ENCODE measurements at regions not wholly inside any gene's neighbourhood (a gene's known extent, or its start where the extent isn't known, plus 50 kb on each side); places are given as distances from the start of the nearest gene placed in this dataset.

DNA sequence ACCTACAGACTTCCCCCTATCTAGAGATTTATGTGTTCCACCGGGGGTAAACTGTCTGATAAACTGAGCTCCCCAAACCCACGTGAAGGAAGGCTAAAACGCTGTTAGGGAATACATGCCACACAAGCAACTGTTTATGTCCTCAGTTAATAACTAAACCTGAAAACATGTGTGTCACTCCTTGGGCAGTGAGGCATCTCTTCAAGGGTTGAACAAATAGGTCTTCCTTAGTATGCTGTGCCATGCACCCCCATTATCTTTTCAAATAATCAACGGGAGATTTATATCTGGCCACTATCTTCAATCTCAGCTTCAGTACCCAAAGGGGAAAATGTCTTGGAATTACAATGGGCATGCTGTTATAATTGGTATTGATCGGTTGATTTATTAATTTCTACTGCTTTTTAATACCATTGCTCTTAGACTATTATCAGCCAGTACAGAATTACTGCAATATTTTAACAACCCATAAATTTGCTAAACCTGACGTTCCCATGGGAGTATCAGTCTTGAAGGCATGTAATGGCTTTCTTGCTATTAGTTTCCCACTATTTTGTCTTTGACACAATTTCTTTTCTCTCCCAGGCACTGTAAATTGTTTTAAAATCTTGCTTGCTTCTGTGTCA is 279.2 kb upstream of the P2RY1 start:
- TF ChIP-seq, protein P1, sequence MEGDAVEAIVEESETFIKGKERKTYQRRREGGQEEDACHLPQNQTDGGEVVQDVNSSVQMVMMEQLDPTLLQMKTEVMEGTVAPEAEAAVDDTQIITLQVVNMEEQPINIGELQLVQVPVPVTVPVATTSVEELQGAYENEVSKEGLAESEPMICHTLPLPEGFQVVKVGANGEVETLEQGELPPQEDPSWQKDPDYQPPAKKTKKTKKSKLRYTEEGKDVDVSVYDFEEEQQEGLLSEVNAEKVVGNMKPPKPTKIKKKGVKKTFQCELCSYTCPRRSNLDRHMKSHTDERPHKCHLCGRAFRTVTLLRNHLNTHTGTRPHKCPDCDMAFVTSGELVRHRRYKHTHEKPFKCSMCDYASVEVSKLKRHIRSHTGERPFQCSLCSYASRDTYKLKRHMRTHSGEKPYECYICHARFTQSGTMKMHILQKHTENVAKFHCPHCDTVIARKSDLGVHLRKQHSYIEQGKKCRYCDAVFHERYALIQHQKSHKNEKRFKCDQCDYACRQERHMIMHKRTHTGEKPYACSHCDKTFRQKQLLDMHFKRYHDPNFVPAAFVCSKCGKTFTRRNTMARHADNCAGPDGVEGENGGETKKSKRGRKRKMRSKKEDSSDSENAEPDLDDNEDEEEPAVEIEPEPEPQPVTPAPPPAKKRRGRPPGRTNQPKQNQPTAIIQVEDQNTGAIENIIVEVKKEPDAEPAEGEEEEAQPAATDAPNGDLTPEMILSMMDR (IDR thresholded peaks at IDR 0.05 in 2 of 3, conservative IDR thresholded peaks at IDR 0.05 in 1 of 3; ENCODE audit: insufficient read depth in 2 of 3, low read depth in 1 of 3, low read length in 3 of 3), result no peak
- TF ChIP-seq GTF3C2 (IDR thresholded peaks at IDR 0.05; ENCODE audit: borderline replicate concordance, extremely low read depth, insufficient read length), result no peak
- TF ChIP-seq ETV6 (IDR thresholded peaks at IDR 0.05; ENCODE audit: borderline replicate concordance in 1 of 2, low read depth in 2 of 2, low read length in 1 of 2), result no peak
- no peak for TF ChIP-seq ETV6 (CRISPR knock-in tag; IDR thresholded peaks at IDR 0.05; ENCODE audit: borderline replicate concordance)
- TF ChIP-seq MTF1 (CRISPR knock-in tag; IDR thresholded peaks at IDR 0.05; ENCODE audit: borderline replicate concordance), result no peak
- TF ChIP-seq, protein P2, sequence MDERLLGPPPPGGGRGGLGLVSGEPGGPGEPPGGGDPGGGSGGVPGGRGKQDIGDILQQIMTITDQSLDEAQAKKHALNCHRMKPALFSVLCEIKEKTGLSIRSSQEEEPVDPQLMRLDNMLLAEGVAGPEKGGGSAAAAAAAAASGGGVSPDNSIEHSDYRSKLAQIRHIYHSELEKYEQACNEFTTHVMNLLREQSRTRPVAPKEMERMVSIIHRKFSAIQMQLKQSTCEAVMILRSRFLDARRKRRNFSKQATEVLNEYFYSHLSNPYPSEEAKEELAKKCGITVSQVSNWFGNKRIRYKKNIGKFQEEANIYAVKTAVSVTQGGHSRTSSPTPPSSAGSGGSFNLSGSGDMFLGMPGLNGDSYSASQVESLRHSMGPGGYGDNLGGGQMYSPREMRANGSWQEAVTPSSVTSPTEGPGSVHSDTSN (CRISPR knock-in tag; IDR thresholded peaks at IDR 0.05; ENCODE audit: low read depth), result no peak
- TF ChIP-seq, protein P2 (tag; conservative IDR thresholded peaks at IDR 0.05; ENCODE audit: low read depth), result no peak
- no peak for TF ChIP-seq PHF8 (IDR thresholded peaks at IDR 0.05; ENCODE audit: borderline replicate concordance, low read length)
- no peak for TF ChIP-seq SIN3A (IDR thresholded peaks at IDR 0.05; ENCODE audit: borderline replicate concordance in 2 of 2, control insufficient read depth in 1 of 2, low read depth in 2 of 2, low read length in 2 of 2)
- TF ChIP-seq LCOR (CRISPR knock-in tag; IDR thresholded peaks at IDR 0.05), result no peak
- TF ChIP-seq NR2F6 (CRISPR knock-in tag; IDR thresholded peaks at IDR 0.05), result no peak
- TF ChIP-seq JUN (IDR thresholded peaks at IDR 0.05; ENCODE audit: borderline replicate concordance, low read depth, low read length), result no peak
- no peak for TF ChIP-seq JUN (CRISPR knock-in tag; IDR thresholded peaks at IDR 0.05; ENCODE audit: borderline replicate concordance)
- TF ChIP-seq MTA3 (IDR thresholded peaks at IDR 0.05; ENCODE audit: borderline replicate concordance), result no peak
- TF ChIP-seq, protein P3, sequence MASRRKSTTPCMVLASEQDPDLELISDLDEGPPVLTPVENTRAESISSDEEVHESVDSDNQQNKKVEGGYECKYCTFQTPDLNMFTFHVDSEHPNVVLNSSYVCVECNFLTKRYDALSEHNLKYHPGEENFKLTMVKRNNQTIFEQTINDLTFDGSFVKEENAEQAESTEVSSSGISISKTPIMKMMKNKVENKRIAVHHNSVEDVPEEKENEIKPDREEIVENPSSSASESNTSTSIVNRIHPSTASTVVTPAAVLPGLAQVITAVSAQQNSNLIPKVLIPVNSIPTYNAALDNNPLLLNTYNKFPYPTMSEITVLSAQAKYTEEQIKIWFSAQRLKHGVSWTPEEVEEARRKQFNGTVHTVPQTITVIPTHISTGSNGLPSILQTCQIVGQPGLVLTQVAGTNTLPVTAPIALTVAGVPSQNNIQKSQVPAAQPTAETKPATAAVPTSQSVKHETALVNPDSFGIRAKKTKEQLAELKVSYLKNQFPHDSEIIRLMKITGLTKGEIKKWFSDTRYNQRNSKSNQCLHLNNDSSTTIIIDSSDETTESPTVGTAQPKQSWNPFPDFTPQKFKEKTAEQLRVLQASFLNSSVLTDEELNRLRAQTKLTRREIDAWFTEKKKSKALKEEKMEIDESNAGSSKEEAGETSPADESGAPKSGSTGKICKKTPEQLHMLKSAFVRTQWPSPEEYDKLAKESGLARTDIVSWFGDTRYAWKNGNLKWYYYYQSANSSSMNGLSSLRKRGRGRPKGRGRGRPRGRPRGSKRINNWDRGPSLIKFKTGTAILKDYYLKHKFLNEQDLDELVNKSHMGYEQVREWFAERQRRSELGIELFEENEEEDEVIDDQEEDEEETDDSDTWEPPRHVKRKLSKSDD (conservative IDR thresholded peaks at IDR 0.05; ENCODE audit: low read length), result no peak
- no peak for TF ChIP-seq BCLAF1 (IDR thresholded peaks at IDR 0.05; ENCODE audit: borderline replicate concordance in 1 of 2, control insufficient read depth in 1 of 2, low read depth in 2 of 2, low read length in 1 of 2)
- no peak for TF ChIP-seq TBL1XR1 (IDR thresholded peaks at IDR 0.05; ENCODE audit: low read length in 2 of 2)

Data from K562 (cell line).